HT-29 (cell line): ENCODE measurements at regions not wholly inside any gene's neighbourhood (a gene's known extent, or its start where the extent isn't known, plus 50 kb on each side); places are given as distances from the start of the nearest gene placed in this dataset.

ENCODE experiments used
- DNase-seq: peaks from one replicate; pipeline ENCODE4 v3.0.0-alpha.2; 2015; ENCODE audit warnings: low spot score

- no peak for DNase-seq
Observed at GRCh38 chr16:75996491-75996890, 270.2 kb upstream of the CPHXL start.

GRCh38 chr16:75997606-75998005 lies 271.3 kb upstream of the CPHXL start:
- DNase-seq = no peak

GRCh38 chr16:76007645-76008044 lies 269.6 kb upstream of the CNTNAP4 start:
- no peak for DNase-seq

GRCh38 chr16:76023835-76024234 lies 253.4 kb upstream of the CNTNAP4 start:
- no peak for DNase-seq

- no peak for DNase-seq
Observed at GRCh38 chr16:76035689-76036088, 241.5 kb upstream of the CNTNAP4 start.

- DNase-seq = no peak
Observed at GRCh38 chr16:76038097-76038496, 239.1 kb upstream of the CNTNAP4 start.

GRCh38 chr16:76052725-76053124 lies 224.5 kb upstream of the CNTNAP4 start:
- no peak for DNase-seq

- DNase-seq = no peak
Observed at GRCh38 chr16:76059186-76059585, 218.0 kb upstream of the CNTNAP4 start.

GRCh38 chr16:76059701-76060100 lies 217.5 kb upstream of the CNTNAP4 start:
- no peak for DNase-seq

GRCh38 chr16:76071690-76072089 lies 205.5 kb upstream of the CNTNAP4 start:
- no peak for DNase-seq

GRCh38 chr16:76081967-76082366 lies 195.2 kb upstream of the CNTNAP4 start:
- no peak for DNase-seq

GRCh38 chr16:76106647-76107046 lies 170.6 kb upstream of the CNTNAP4 start:
- DNase-seq = no peak

- no peak for DNase-seq
Observed at GRCh38 chr16:76108460-76108859, 168.7 kb upstream of the CNTNAP4 start.

- DNase-seq = no peak
Observed at GRCh38 chr16:76114681-76115080, 162.5 kb upstream of the CNTNAP4 start.

- DNase-seq = peak; percentile 2
Observed at GRCh38 chr16:76118344-76118743, 158.9 kb upstream of the CNTNAP4 start.

- no peak for DNase-seq
Observed at GRCh38 chr16:76121636-76122035, 155.6 kb upstream of the CNTNAP4 start.

GRCh38 chr16:76123966-76124365 lies 153.2 kb upstream of the CNTNAP4 start:
- no peak for DNase-seq

GRCh38 chr16:76125871-76126270 lies 151.3 kb upstream of the CNTNAP4 start:
- no peak for DNase-seq

GRCh38 chr16:76138056-76138455 lies 139.1 kb upstream of the CNTNAP4 start:
- peak; percentile 6 for DNase-seq

GRCh38 chr16:76157629-76158028 lies 119.6 kb upstream of the CNTNAP4 start:
- no peak for DNase-seq

GRCh38 chr16:76162046-76162445 lies 115.2 kb upstream of the CNTNAP4 start:
- no peak for DNase-seq

- no peak for DNase-seq
Observed at GRCh38 chr16:76164970-76165558, 112.1 kb upstream of the CNTNAP4 start.

GRCh38 chr16:76175718-76176117 lies 101.5 kb upstream of the CNTNAP4 start:
- no peak for DNase-seq

- DNase-seq = no peak
Observed at GRCh38 chr16:76176153-76176552, 101.0 kb upstream of the CNTNAP4 start.
